Gastrocnemius medialis (tissue), 4 donors: ENCODE measurements at regions not wholly inside any gene's neighbourhood (a gene's known extent, or its start where the extent isn't known, plus 50 kb on each side); places are given as distances from the start of the nearest gene placed in this dataset.
"Not testable (repeated sequence)": the region's sequence is repeated elsewhere in the genome, so short reads cannot be mapped to it uniquely, and the experiment has no call there.

ENCODE experiments used
- CTCF ChIP-seq, 5 experiments: fragments of 450-650 bp in 3 of 5; fragments of 200-600 bp in 2 of 5; sonication (generic) in 2 of 5; IDR thresholded peaks in 4 of 5; conservative IDR thresholded peaks in 1 of 5; 1 replicate in 4 of 5; 2 replicates in 1 of 5; pipeline ENCODE4 v1.5.1; 2016 to 2019; ENCODE audit warnings: antibody characterized with exemption in 5 of 5, mild to moderate bottlenecking in 3 of 5, moderate library complexity in 3 of 5
- POLR2A ChIP-seq, 2 donors: fragments of 450-650 bp; IDR thresholded peaks; one replicate each; pipeline ENCODE4 v1.6.1; 2017; ENCODE audit warnings: antibody characterized with exemption in 2 of 2, mild to moderate bottlenecking in 2 of 2, moderate library complexity in 2 of 2

DNA sequence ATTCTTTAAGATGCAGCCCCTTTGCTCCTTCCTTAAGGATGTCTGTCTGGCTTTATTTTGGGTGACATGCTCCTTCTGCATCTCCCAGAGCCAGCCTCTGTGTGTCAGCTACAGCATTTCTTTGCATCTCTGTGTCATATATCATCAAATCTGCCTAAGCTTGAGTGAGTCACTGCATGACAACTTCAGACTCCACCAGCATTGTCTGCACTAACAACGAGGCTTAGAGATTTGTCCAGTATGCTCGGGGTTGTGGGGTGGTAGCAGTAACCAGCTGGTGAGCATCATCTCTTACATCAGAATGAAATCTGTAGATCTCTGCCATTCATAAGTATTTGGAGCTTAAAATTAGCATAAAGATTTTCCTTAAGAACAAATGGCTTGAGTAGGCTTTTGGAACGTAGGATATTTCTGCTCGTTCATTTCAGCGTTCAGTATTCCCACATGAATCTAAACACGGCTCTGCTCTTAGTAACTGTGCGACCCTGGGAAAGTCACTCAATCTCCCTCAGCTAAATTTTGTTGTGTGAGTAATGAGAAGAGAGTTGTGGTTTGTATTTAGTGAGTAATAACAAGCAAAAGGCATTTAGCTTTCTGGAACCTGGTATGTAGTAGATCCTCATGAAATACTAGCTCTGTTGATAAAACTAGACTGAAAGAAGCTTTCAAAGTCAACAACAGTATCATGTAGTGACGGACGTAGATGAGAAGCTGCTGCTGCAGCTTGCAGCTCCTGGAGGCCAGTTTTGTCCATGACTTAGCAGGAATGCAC is 137.8 kb upstream of the DUSP22 start:
- not testable (repeated sequence) for TF ChIP-seq CTCF (IDR thresholded peaks at IDR 0.05 in 4 of 5, conservative IDR thresholded peaks at IDR 0.05 in 1 of 5); POLR2A (IDR thresholded peaks at IDR 0.05)
